ENCODE measurements at regions not wholly inside any gene's neighbourhood (a gene's known extent, or its start where the extent isn't known, plus 50 kb on each side); places are given as distances from the start of the nearest gene placed in this dataset.
A peak's percentile ranks its signal among the peaks of the same experiment; 100 is the strongest.

DNA sequence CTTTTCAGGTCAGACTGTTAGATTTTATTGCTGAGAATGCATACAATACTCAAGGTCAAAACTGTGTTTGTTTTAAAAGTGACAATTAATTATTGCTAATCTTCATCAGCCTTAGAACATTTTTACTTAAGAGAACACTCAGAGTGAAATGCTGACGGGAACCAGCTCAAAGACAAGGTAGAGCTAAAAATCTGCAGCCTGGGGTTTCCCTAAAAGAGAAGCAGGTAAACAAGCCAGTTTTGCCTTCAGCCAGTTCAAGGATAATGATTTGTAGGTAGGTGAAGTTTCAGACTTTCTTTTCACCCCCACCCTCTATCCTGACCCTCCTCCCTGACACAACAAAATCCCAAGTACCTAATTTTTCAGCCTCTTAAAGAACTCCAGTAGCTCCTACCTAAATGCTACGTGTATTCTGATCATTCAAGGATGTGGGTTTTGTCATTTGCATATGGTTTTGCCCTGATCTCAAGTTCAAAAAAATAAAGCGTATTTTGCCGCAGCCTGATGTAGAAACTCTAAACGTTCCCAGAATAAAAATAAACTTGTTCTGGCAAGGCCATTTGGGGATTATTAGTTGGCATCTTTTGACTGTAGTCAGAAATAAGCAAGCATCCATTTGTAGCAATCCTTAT, 407.2 kb downstream of the EFNA5 start:
- DNase-seq (ENCODE audit: low read depth), result no peak

GRCh38 chr5:107257885-107258520, 412.7 kb downstream of the EFNA5 start:
- peak; percentile 21 for DNase-seq (ENCODE audit: low read depth)

GRCh38 chr5:107254902-107255234, 415.9 kb downstream of the EFNA5 start:
- no peak for DNase-seq (ENCODE audit: low read depth)

DNA sequence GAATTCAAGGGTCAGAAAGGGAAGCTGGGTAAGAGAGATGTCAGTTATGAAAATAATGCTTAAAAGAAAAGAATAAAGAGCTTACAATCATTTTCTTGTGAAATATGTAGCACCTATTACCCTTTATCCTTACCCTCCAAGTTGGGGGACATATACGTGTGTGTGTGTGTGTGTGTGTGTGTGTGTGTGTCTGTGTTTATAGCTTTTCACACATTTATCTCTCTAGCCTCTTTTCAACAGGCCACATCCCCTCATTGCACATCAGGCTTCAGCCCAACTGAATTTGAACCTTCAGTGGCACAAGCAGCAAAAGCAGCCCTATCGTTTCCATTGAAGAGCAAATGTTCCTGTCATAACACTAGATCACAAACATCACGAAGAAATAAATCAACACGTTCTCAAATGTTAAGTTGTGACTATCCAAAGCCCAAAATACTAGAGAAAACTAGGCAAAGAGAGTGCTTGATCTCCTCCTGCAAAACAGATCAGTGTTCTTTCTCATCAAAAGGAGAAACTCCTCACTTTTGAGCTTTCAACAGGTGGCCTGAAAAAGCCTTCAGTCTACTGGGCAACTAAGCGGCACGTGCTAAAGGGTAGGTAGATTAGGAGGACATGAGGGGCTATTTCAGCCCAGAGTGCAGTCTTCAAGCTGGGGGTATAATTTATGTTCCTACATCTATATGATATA, 416.4 kb downstream of the EFNA5 start:
- DNase-seq (ENCODE audit: low read depth), result no peak

- DNase-seq (ENCODE audit: low read depth), result no peak
Measured at GRCh38 chr5:107253246-107253645, 417.5 kb downstream of the EFNA5 start.

DNA sequence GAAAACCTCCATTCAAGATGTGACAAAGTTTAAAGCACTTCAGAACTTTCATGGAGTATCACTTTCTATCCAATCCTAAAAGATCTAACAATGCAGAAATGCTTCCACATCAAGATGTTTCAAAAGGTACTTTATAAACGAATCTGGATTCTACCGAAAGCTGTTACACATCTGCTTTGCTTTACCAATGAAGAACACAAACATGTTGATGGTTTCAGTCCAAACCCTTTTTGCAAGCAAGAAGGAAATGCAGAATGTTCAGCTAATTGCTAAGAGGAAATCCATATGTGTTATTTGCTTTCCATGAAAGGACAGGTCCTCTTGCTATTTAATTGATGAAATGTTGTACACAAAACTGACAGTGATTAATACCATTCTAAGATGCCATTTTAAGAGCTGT, 419.6 kb downstream of the EFNA5 start:
- DNase-seq (ENCODE audit: low read depth), result no peak

DNA sequence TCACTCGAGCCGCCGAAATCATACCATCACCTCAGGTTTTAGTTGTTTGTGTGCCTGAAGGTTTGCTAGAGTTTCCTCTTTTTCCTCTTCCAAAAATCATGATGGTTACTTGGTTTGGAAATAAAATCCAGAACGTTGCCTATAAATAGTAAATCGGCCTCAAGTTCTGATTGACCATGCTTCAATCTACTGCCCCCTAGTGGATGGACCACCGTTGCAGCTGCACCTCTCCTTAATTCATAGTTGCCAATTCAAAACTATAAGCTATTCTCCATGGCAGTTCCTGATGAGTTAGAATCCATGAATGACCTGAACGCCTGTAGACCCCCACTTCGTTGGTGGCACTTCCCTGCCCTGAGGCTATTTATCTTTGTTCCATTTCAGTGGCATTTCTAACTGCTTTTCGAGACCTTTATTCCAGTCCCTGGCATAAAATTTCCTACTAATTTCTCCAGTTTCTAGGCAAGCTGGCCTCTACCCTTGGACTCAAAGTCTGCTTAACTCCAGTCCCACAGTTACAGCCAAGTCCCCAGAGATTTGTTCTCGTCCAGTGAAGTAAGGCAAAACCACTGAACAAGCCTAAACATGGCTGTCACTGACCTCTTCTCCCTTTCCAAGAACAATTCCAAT, 422.6 kb downstream of the EFNA5 start:
- peak; percentile 19 for DNase-seq (ENCODE audit: low read depth)

DNA sequence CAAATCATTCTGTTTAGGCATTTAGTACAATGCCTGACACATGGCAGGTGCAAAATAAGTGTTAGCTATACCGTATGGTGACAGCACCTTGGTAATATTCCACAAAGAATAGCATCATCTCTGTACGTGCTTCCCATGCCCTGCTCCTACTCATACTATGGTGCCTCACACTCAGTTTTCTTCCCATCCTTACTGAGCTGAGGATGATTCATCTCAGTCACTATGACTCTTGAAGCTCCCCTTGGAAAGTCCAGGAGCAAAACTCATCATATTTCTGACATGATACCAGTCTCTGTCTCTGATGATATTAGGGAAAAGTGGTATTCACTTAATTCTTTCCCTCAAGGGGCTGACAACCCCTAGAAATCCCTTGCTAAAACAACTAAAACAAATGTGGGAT, 423.3 kb downstream of the EFNA5 start:
- no peak for DNase-seq (ENCODE audit: low read depth)

GRCh38 chr5:107243220-107243579, 427.5 kb downstream of the EFNA5 start:
- DNase-seq (ENCODE audit: low read depth), result no peak

GRCh38 chr5:107242411-107243219, 428.1 kb downstream of the EFNA5 start:
- DNase-seq (ENCODE audit: low read depth), result no peak

DNA sequence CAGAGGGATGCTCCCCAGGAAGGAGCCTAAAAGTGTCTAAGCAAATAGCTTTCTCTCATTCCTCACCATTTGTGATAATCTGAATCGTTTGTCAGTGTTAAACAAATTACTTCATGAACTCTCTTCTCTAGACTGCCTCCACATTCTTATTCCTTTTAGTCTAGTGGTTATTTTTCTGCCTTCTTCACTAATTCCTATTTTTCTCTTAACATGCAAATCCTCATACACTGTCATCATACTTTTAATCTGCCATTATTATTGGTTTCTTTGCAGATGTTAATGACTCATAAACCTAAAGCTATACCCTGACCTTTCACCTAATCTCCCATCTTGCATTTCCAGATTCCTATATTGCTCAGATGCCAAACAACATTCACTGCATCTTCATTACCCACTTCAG, 428.9 kb downstream of the EFNA5 start:
- no peak for DNase-seq (ENCODE audit: low read depth)

- DNase-seq (ENCODE audit: low read depth), result no peak
Measured at GRCh38 chr5:107235167-107235566, 435.6 kb downstream of the EFNA5 start.

DNA sequence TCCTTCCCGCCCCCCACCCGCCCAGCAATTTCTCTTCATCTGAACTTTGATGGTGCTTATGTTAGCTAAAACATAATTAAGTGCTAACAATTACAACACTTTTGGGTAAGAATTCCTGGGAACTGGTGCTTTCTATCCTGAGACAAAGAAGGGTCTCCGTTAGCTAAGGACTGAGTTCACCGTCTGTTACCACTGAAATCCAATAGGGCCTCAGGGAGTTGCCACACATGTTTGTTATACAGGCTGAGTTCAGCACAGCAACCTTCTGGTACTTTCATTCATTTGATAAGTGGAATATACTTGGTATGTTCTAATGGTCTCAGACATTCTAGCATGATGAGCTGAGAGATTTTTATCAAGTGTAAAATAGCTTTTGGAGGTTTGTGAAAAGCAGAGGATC, 437.9 kb downstream of the EFNA5 start:
- no peak for DNase-seq (ENCODE audit: low read depth)

DNA sequence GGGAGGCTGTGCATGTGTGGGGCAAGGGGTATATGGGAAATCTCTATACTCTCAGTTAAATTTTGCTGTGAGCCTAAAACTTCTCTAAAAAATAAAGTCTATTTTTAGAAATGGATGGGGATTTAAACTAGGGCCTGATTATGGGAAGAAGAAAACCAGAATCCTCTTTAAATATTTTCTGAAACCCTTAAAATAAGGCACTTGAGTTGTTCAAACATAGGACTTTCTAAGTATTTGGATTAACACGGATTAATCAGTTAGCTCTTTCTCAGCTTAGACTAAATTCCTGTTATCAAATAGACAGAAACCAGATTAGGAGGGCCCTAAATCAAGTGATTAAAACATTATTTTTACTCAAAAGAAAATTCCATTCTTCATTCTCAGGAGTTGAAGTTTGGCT, 438.4 kb downstream of the EFNA5 start:
- DNase-seq (ENCODE audit: low read depth), result no peak

- DNase-seq (ENCODE audit: low read depth), result no peak
Measured at GRCh38 chr5:107231191-107231590, 439.5 kb downstream of the EFNA5 start.

DNA sequence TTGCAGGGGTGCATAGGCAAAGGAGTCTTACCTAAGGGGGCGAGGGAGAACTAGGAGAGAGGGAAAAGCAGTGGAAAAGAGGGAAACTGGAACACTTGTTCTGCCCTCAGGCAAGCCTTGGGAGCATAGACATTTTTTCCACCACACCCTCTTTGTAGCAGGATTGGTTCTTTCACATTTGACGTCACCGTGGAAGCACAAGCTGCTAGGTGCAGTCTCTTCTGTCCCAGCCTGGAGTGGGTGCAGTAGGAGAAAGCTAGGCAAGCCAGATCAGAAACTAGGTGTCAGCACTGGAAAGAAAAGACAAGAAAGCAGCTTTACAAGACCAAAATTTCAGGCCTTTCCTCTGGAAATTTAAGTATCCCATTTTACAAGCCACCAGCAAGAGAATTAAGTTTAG, 440.4 kb downstream of the EFNA5 start:
- DNase-seq (ENCODE audit: low read depth), result no peak

- DNase-seq (ENCODE audit: low read depth), result no peak
Measured at GRCh38 chr5:107228226-107228625, 442.5 kb downstream of the EFNA5 start.

DNA sequence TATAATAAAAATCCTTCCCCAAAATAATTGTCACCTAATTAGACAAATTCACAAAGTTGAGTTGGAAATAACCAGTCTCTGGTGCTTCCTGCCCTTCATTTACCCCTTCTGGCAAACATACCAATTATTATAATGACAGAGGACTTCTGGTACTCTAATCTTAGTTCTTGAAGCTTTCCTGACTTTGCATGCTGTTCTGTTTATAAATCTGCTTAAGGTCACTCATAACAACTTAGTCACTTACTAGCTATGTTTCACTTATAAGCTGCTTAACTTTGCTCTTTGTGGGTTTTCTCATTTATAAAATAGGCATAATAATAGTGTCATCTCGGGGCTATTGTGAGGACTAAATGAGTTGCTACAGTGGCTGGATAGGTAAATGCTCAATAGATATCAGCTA, 446.5 kb downstream of the EFNA5 start:
- DNase-seq (ENCODE audit: low read depth), result no peak

DNA sequence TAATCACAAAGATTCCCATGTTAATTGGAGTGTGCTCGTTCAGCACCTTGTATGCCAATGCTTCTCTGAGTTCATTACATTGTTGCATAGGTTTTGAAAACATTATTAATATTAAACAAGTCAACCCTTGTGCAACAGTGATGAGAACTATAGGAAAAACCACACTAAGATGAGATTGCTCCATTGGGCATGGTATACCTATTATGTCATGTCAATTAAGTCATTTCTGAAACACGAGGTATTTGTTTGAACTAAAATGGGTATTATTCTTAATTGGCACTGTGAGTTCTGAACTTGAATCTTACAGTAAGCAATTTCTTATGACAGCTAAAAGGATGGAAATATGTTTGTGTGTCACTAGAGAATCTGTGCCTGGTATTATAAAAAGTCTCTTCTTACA, 447.7 kb downstream of the EFNA5 start:
- DNase-seq (ENCODE audit: low read depth), result no peak

GRCh38 chr5:107219993-107220392, 450.7 kb downstream of the EFNA5 start:
- DNase-seq (ENCODE audit: low read depth), result no peak

- peak; percentile 24 for DNase-seq (ENCODE audit: low read depth)
Measured at GRCh38 chr5:107218457-107219193, 452.1 kb downstream of the EFNA5 start.

- DNase-seq (ENCODE audit: low read depth), result no peak
Measured at GRCh38 chr5:107217721-107218130, 453.0 kb downstream of the EFNA5 start.

Measured in stromal cell of bone marrow (primary cell).